Esophagus squamous epithelium (tissue), 4 donors: ENCODE measurements at regions not wholly inside any gene's neighbourhood (a gene's known extent, or its start where the extent isn't known, plus 50 kb on each side); places are given as distances from the start of the nearest gene placed in this dataset.
"Not testable (repeated sequence)": the region's sequence is repeated elsewhere in the genome, so short reads cannot be mapped to it uniquely, and the experiment has no call there.

ENCODE experiments used
- CTCF ChIP-seq, 6 experiments: fragments of 450-650 bp in 4 of 6; fragments of 200-600 bp in 2 of 6; sonication (generic) in 2 of 6; IDR thresholded peaks; one replicate each; pipeline ENCODE4 v1.5.1; 2016 to 2019; ENCODE audit warnings: antibody characterized with exemption in 6 of 6, mild to moderate bottlenecking in 4 of 6, moderate library complexity in 4 of 6
- POLR2A ChIP-seq, 4 donors: fragments of 450-650 bp; IDR thresholded peaks; one replicate each; pipeline ENCODE4 v1.6.1; 2017; ENCODE audit warnings: antibody characterized with exemption in 4 of 4, mild to moderate bottlenecking in 4 of 4, moderate library complexity in 3 of 4

GRCh38 chrX:142390998-142391397 is 185.9 kb upstream of the MAGEC2 start:
- not testable (repeated sequence) for TF ChIP-seq POLR2A, CTCF (IDR thresholded peaks at IDR 0.05)
